ENCODE measurements at regions not wholly inside any gene's neighbourhood (a gene's known extent, or its start where the extent isn't known, plus 50 kb on each side); places are given as distances from the start of the nearest gene placed in this dataset.
"Not testable (repeated sequence)": the region's sequence is repeated elsewhere in the genome, so short reads cannot be mapped to it uniquely, and the experiment has no call there.

GRCh38 chrX:150086371-150086770 is 148.1 kb upstream of the EOLA2 start:
- Mint-ChIP-seq H3K4me1 (peaks cover 0 to 4% (median 0%) of the 10 kb centered on the region in 7 donors), H3K9me3 (peaks cover 0 to 2% (median 0%) of the 10 kb centered on the region in 11 donors), H3K27me3 (no peaks in the 10 kb centered on the region), H3K4me3 (no peak overlapping the region), H3K27ac (no peak overlapping the region), H3K36me3 (no peaks in the 10 kb centered on the region)
- no peak overlapping the region for H3K27ac ChIP-seq (ENCODE audit: low read depth, low read length)
- H3K4me3 ChIP-seq (ENCODE audit: low read length), result no peak overlapping the region
- H3K4me1 ChIP-seq (ENCODE audit: control insufficient read depth in 2 of 2, insufficient read depth in 2 of 2, low read length in 2 of 2), result no peaks in the 10 kb centered on the region
- H3K36me3 ChIP-seq (ENCODE audit: control insufficient read depth in 2 of 3, insufficient read depth in 3 of 3, low read length in 3 of 3), result no peaks in the 10 kb centered on the region
- H3K27me3 ChIP-seq (ENCODE audit: control insufficient read depth in 2 of 2, insufficient read depth in 2 of 2, low read length in 2 of 2), result no peaks in the 10 kb centered on the region
- intact Hi-C loops (cut with micrococcal nuclease), result no loop called here
- CTCF ChIA-PET, result no interaction called here
- H3K9me3 ChIP-seq (ENCODE audit: control insufficient read depth in 2 of 3, low read length in 3 of 3), result no peaks in the 10 kb centered on the region
- ATAC-seq, result no peak
- DNase-seq, result no peak
- POLR2A ChIA-PET, result interaction anchor here (0.6 kb wide), 1 partner anchor 15 kb away, joined by 3 read pairs; no protein-coding TSS in a partner anchor

GRCh38 chrX:150087612-150088011 is 149.3 kb upstream of the EOLA2 start:
- CTCF ChIA-PET, result no interaction called here
- no peak overlapping the region for H3K27ac Mint-ChIP-seq

GRCh38 chrX:150088042-150088441 is 149.8 kb upstream of the EOLA2 start:
- Mint-ChIP-seq H3K27me3 (no peaks in the 10 kb centered on the region), H3K4me1 (peaks cover 0 to 4% (median 0%) of the 10 kb centered on the region in 7 donors), H3K36me3 (no peaks in the 10 kb centered on the region), H3K27ac (no peak overlapping the region), H3K4me3 (no peak overlapping the region), H3K9me3 (peaks cover 0 to 2% (median 0%) of the 10 kb centered on the region in 11 donors)
- intact Hi-C loops (cut with micrococcal nuclease), result no loop called here
- no peaks in the 10 kb centered on the region for H3K4me1 ChIP-seq (ENCODE audit: control insufficient read depth in 2 of 2, insufficient read depth in 2 of 2, low read length in 2 of 2)
- no peaks in the 10 kb centered on the region for H3K36me3 ChIP-seq (ENCODE audit: control insufficient read depth in 2 of 3, insufficient read depth in 3 of 3, low read length in 3 of 3)
- no peaks in the 10 kb centered on the region for H3K9me3 ChIP-seq (ENCODE audit: control insufficient read depth in 2 of 3, low read length in 3 of 3)
- ATAC-seq, result no peak
- no peaks in the 10 kb centered on the region for H3K27me3 ChIP-seq (ENCODE audit: control insufficient read depth in 2 of 2, insufficient read depth in 2 of 2, low read length in 2 of 2)
- ChIA-PET CTCF (no interaction called here), POLR2A (no interaction called here)
- DNase-seq, result no peak
- H3K27ac ChIP-seq (ENCODE audit: low read depth, low read length), result no peak overlapping the region
- no peak overlapping the region for H3K4me3 ChIP-seq (ENCODE audit: low read length)

More at GRCh38 chrX:150087612-150088011, 149.3 kb upstream of the EOLA2 start:
- no peak overlapping the region for H3K4me3 Mint-ChIP-seq
- Histone ChIP-seq H3K4me1 (ENCODE audit: control insufficient read depth in 2 of 2, insufficient read depth in 2 of 2, low read length in 2 of 2) (no peaks in the 10 kb centered on the region), H3K36me3 (ENCODE audit: control insufficient read depth in 2 of 3, insufficient read depth in 3 of 3, low read length in 3 of 3) (no peaks in the 10 kb centered on the region), H3K9me3 (ENCODE audit: control insufficient read depth in 2 of 3, low read length in 3 of 3) (no peaks in the 10 kb centered on the region), H3K27ac (ENCODE audit: low read depth, low read length) (no peak overlapping the region), H3K27me3 (ENCODE audit: control insufficient read depth in 2 of 2, insufficient read depth in 2 of 2, low read length in 2 of 2) (no peaks in the 10 kb centered on the region), H3K4me3 (ENCODE audit: low read length) (no peak overlapping the region)
- POLR2A ChIA-PET, result no interaction called here
- H3K36me3 Mint-ChIP-seq, result no peaks in the 10 kb centered on the region
- peaks cover 0 to 2% (median 0%) of the 10 kb centered on the region in 11 donors for H3K9me3 Mint-ChIP-seq
- no peaks in the 10 kb centered on the region for H3K27me3 Mint-ChIP-seq
- ATAC-seq (no peak), DNase-seq (no peak)
- peaks cover 0 to 4% (median 0%) of the 10 kb centered on the region in 7 donors for H3K4me1 Mint-ChIP-seq
- intact Hi-C loops (cut with micrococcal nuclease), result no loop called here

- Histone ChIP-seq H3K36me3 (ENCODE audit: control insufficient read depth in 2 of 3, insufficient read depth in 3 of 3, low read length in 3 of 3) (no peaks in the 10 kb centered on the region), H3K27me3 (ENCODE audit: control insufficient read depth in 2 of 2, insufficient read depth in 2 of 2, low read length in 2 of 2) (no peaks in the 10 kb centered on the region), H3K9me3 (ENCODE audit: control insufficient read depth in 2 of 3, low read length in 3 of 3) (no peaks in the 10 kb centered on the region), H3K4me1 (ENCODE audit: control insufficient read depth in 2 of 2, insufficient read depth in 2 of 2, low read length in 2 of 2) (no peaks in the 10 kb centered on the region), H3K4me3 (ENCODE audit: low read length) (no peak overlapping the region), H3K27ac (ENCODE audit: low read depth, low read length) (no peak overlapping the region)
- Mint-ChIP-seq H3K27ac (no peak overlapping the region), H3K9me3 (peaks cover 0 to 2% (median 0%) of the 10 kb centered on the region in 11 donors), H3K36me3 (no peaks in the 10 kb centered on the region), H3K4me3 (no peak overlapping the region), H3K27me3 (no peaks in the 10 kb centered on the region), H3K4me1 (peaks cover 0 to 4% (median 0%) of the 10 kb centered on the region in 7 donors)
- DNase-seq (no peak), ATAC-seq (no peak)
- ChIA-PET POLR2A (no interaction called here), CTCF (no interaction called here)
- intact Hi-C loops (cut with micrococcal nuclease), result no loop called here
Measured at GRCh38 chrX:150088766-150089518, 150.7 kb upstream of the EOLA2 start.

- ATAC-seq; intact Hi-C loops (cut with micrococcal nuclease); H3K9me3 ChIP-seq (ENCODE audit: control insufficient read depth in 2 of 3, low read length in 3 of 3); H3K9me3 Mint-ChIP-seq; H3K36me3 ChIP-seq (ENCODE audit: control insufficient read depth in 2 of 3, insufficient read depth in 3 of 3, low read length in 3 of 3); H3K4me1 ChIP-seq (ENCODE audit: control insufficient read depth in 2 of 2, insufficient read depth in 2 of 2, low read length in 2 of 2); H3K36me3 Mint-ChIP-seq; POLR2A ChIA-PET; H3K27ac ChIP-seq (ENCODE audit: low read depth, low read length); H3K27me3 Mint-ChIP-seq; H3K27me3 ChIP-seq (ENCODE audit: control insufficient read depth in 2 of 2, insufficient read depth in 2 of 2, low read length in 2 of 2); H3K4me3 ChIP-seq (ENCODE audit: low read length); H3K4me3 Mint-ChIP-seq; H3K4me1 Mint-ChIP-seq; CTCF ChIA-PET; DNase-seq; H3K27ac Mint-ChIP-seq: not testable (repeated sequence)
Measured at GRCh38 chrX:150091300-150091699, 153.0 kb upstream of the EOLA2 start.

GRCh38 chrX:150092549-150092948 is 154.3 kb upstream of the EOLA2 start:
- ATAC-seq (no peak), DNase-seq (no peak)
- no peaks in the 10 kb centered on the region for H3K4me1 ChIP-seq (ENCODE audit: control insufficient read depth in 2 of 2, insufficient read depth in 2 of 2, low read length in 2 of 2)
- intact Hi-C loops (cut with micrococcal nuclease), result no loop called here
- H3K36me3 ChIP-seq (ENCODE audit: control insufficient read depth in 2 of 3, insufficient read depth in 3 of 3, low read length in 3 of 3), result no peaks in the 10 kb centered on the region
- ChIA-PET CTCF (no interaction called here), POLR2A (no interaction called here)
- H3K27ac Mint-ChIP-seq, result no peak overlapping the region
- no peak overlapping the region for H3K4me3 ChIP-seq (ENCODE audit: low read length)
- no peaks in the 10 kb centered on the region for H3K27me3 ChIP-seq (ENCODE audit: control insufficient read depth in 2 of 2, insufficient read depth in 2 of 2, low read length in 2 of 2)
- H3K9me3 Mint-ChIP-seq, result peaks cover 0 to 3% (median 0%) of the 10 kb centered on the region in 11 donors
- H3K36me3 Mint-ChIP-seq, result no peaks in the 10 kb centered on the region
- no peak overlapping the region for H3K4me3 Mint-ChIP-seq
- H3K9me3 ChIP-seq (ENCODE audit: control insufficient read depth in 2 of 3, low read length in 3 of 3), result no peaks in the 10 kb centered on the region
- H3K27me3 Mint-ChIP-seq, result no peaks in the 10 kb centered on the region
- peaks cover 0 to 3% (median 0%) of the 10 kb centered on the region in 7 donors for H3K4me1 Mint-ChIP-seq
- H3K27ac ChIP-seq (ENCODE audit: low read depth, low read length), result no peak overlapping the region

- no peaks in the 10 kb centered on the region for H3K27me3 Mint-ChIP-seq
- H3K4me3 Mint-ChIP-seq, result no peak overlapping the region
- H3K36me3 Mint-ChIP-seq, result no peaks in the 10 kb centered on the region
- H3K27ac Mint-ChIP-seq, result no peak overlapping the region
- intact Hi-C loops (cut with micrococcal nuclease), result no loop called here
- Histone ChIP-seq H3K9me3 (ENCODE audit: control insufficient read depth in 2 of 3, low read length in 3 of 3) (no peaks in the 10 kb centered on the region), H3K36me3 (ENCODE audit: control insufficient read depth in 2 of 3, insufficient read depth in 3 of 3, low read length in 3 of 3) (no peaks in the 10 kb centered on the region), H3K27me3 (ENCODE audit: control insufficient read depth in 2 of 2, insufficient read depth in 2 of 2, low read length in 2 of 2) (no peaks in the 10 kb centered on the region), H3K4me1 (ENCODE audit: control insufficient read depth in 2 of 2, insufficient read depth in 2 of 2, low read length in 2 of 2) (no peaks in the 10 kb centered on the region), H3K4me3 (ENCODE audit: low read length) (no peak overlapping the region), H3K27ac (ENCODE audit: low read depth, low read length) (no peak overlapping the region)
- ChIA-PET POLR2A (no interaction called here), CTCF (no interaction called here)
- H3K4me1 Mint-ChIP-seq, result peaks cover 0 to 4% (median 0%) of the 10 kb centered on the region in 7 donors
- H3K9me3 Mint-ChIP-seq, result peaks cover 0 to 3% (median 0%) of the 10 kb centered on the region in 11 donors
- DNase-seq, result no peak
- ATAC-seq, result no peak
Measured at GRCh38 chrX:150094375-150094774, 156.1 kb upstream of the EOLA2 start.
